Hepatocyte (in vitro differentiated cells): ENCODE measurements at regions not wholly inside any gene's neighbourhood (a gene's known extent, or its start where the extent isn't known, plus 50 kb on each side); places are given as distances from the start of the nearest gene placed in this dataset.

ENCODE experiments used
- EZH2 ChIP-seq: fragments of 200-600 bp; sonication (generic); IDR thresholded peaks from 2 replicates; pipeline ENCODE4 v1.6.1; 2016; ENCODE audit warnings: antibody characterized with exemption, mild to moderate bottlenecking, borderline replicate concordance
- EZH2phosphoT487 ChIP-seq: fragments of 200-600 bp; sonication (generic); IDR thresholded peaks from one replicate; pipeline ENCODE4 v1.6.1; 2018; ENCODE audit warnings: antibody characterized with exemption, mild to moderate bottlenecking, low read depth, moderate library complexity; ENCODE audit not compliant: unreplicated experiment, severe bottlenecking
- TF ChIP-seq, protein P1 (sequence below): fragments of 200-600 bp; sonication (generic); IDR thresholded peaks from 2 replicates; pipeline ENCODE4 v1.5.1; 2016; ENCODE audit warnings: antibody characterized with exemption, mild to moderate bottlenecking; ENCODE audit not compliant: poor library complexity

DNA sequence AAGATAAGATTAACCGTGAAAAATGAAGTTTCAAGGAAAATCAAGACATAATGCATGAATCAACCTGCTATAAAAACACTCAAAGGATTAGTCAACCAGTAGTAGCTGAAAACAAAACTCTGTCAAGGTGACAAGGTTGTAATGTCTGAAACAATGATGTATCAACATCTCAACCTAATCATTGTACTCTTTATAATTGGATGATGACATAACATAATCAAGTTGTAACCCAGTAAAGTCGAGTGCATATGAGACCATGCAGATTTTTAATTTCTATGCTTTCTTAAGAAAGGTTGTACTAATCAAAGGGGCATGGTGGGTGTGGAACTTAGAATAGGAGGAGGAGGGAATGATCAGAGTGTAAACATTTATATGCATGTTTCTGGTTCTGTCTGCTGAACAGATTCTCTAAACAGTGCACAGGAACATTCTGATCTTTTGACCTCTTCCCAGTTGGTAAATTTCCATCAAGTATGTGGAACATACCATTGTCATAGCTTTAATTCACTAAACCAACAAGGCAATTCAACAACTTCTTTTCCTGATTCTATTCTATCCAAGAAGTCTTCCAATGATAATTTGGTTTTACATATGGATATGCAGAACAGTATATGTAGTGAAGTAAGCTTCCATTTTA is 253.7 kb downstream of the TTC6 start:
- TF ChIP-seq EZH2 = no peak
- TF ChIP-seq, protein P1, sequence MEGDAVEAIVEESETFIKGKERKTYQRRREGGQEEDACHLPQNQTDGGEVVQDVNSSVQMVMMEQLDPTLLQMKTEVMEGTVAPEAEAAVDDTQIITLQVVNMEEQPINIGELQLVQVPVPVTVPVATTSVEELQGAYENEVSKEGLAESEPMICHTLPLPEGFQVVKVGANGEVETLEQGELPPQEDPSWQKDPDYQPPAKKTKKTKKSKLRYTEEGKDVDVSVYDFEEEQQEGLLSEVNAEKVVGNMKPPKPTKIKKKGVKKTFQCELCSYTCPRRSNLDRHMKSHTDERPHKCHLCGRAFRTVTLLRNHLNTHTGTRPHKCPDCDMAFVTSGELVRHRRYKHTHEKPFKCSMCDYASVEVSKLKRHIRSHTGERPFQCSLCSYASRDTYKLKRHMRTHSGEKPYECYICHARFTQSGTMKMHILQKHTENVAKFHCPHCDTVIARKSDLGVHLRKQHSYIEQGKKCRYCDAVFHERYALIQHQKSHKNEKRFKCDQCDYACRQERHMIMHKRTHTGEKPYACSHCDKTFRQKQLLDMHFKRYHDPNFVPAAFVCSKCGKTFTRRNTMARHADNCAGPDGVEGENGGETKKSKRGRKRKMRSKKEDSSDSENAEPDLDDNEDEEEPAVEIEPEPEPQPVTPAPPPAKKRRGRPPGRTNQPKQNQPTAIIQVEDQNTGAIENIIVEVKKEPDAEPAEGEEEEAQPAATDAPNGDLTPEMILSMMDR = no peak
- no peak for TF ChIP-seq EZH2phosphoT487
